Tibial nerve (tissue), 4 donors: ENCODE measurements at regions not wholly inside any gene's neighbourhood (a gene's known extent, or its start where the extent isn't known, plus 50 kb on each side); places are given as distances from the start of the nearest gene placed in this dataset.

Experiments used
- CTCF ChIP-seq, 5 experiments: fragments of 200-600 bp in 3 of 5; fragments of 450-650 bp in 2 of 5; sonication (generic) in 3 of 5; IDR thresholded peaks; one replicate each; pipeline ENCODE4 v1.5.1; 2016 to 2019; ENCODE audit warnings: antibody characterized with exemption in 5 of 5, mild to moderate bottlenecking in 3 of 5, moderate library complexity in 2 of 5
- EP300 ChIP-seq, 2 donors: sonication (generic); formaldehyde crosslinking; IDR thresholded peaks; one replicate each; pipeline ENCODE4 v1.6.1; 2017; ENCODE audit warnings: antibody characterized with exemption in 2 of 2, mild to moderate bottlenecking in 1 of 2

GRCh38 chr5:145591578-145591977 is 243.6 kb downstream of the PRELID2 start:
- no peak for TF ChIP-seq CTCF (IDR thresholded peaks at IDR 0.05)
- no peak for TF ChIP-seq EP300 (IDR thresholded peaks at IDR 0.05)
